A673 (cell line): ENCODE measurements at regions not wholly inside any gene's neighbourhood (a gene's known extent, or its start where the extent isn't known, plus 50 kb on each side); places are given as distances from the start of the nearest gene placed in this dataset.

Experiments used
- BruUV-seq: library from RNA; stranded (reverse); fragments of 400-500 nt; replicated peaks from 2 replicates; lab custom pipeline; 2021; lab: Mats Ljungman, UMichigan
- CTCF ChIA-PET: fragments of 300-600 bp; sonication (Branson Sonifier 250); formaldehyde crosslinking; loops from one replicate; lab custom pipeline; 2022; ENCODE audit warnings: antibody characterized with exemption; lab: Charles Lee
- POLR2A ChIA-PET: fragments of 300-600 bp; sonication (Branson Sonifier 250); formaldehyde crosslinking; loops from one replicate; lab custom pipeline; 2022; ENCODE audit warnings: antibody characterized with exemption; ENCODE audit not compliant: low non-redundant PET; lab: Charles Lee
- DNase-seq: peaks from one replicate; pipeline ENCODE4 v3.0.0-alpha.2; 2015; ENCODE audit warnings: low spot score
- H3K27ac ChIP-seq: fragments of 200-600 bp; sonication (generic); 2 replicates; pipeline ENCODE4 v1.5.1; 2016; ENCODE audit warnings: mixed run types, low read depth, mild to moderate bottlenecking, mixed read lengths, antibody characterized with exemption, low read length; ENCODE audit not compliant: poor library complexity, severe bottlenecking
- H3K27me3 ChIP-seq: fragments of 200-600 bp; sonication (generic); replicated peaks from 2 replicates; pipeline ENCODE4 v1.6.1; 2017; ENCODE audit warnings: mixed run types, low read depth, mild to moderate bottlenecking, mixed read lengths, antibody characterized with exemption, low read length; ENCODE audit not compliant: insufficient read depth, poor library complexity
- H3K36me3 ChIP-seq: fragments of 200-600 bp; sonication (generic); 2 replicates; pipeline ENCODE4 v1.6.1; 2016; ENCODE audit warnings: mixed run types, mild to moderate bottlenecking, mixed read lengths, antibody characterized with exemption, low read length; ENCODE audit not compliant: insufficient read depth, poor library complexity, severe bottlenecking
- H3K4me1 ChIP-seq: fragments of 200-600 bp; sonication (generic); 2 replicates; pipeline ENCODE4 v1.6.1; 2017; ENCODE audit warnings: mixed run types, mild to moderate bottlenecking, mixed read lengths, antibody characterized with exemption, low read length; ENCODE audit not compliant: insufficient read depth, poor library complexity, severe bottlenecking
- H3K4me3 ChIP-seq: fragments of 200-600 bp; sonication (generic); 2 replicates; pipeline ENCODE4 v1.5.1; 2016; ENCODE audit warnings: low read depth, mixed run types, mild to moderate bottlenecking, mixed read lengths, low read length; ENCODE audit not compliant: poor library complexity, severe bottlenecking
- H3K9me3 ChIP-seq: fragments of 200-600 bp; sonication (generic); 2 replicates; pipeline ENCODE4 v1.6.1; 2016; ENCODE audit warnings: mixed run types, low read depth, mild to moderate bottlenecking, mixed read lengths, antibody characterized with exemption, low read length; ENCODE audit not compliant: poor library complexity, severe bottlenecking
- EZH2 ChIP-seq: fragments of 200-600 bp; sonication (generic); IDR thresholded peaks from 2 replicates; pipeline ENCODE4 v1.6.1; 2017; ENCODE audit warnings: borderline replicate concordance, low read depth, mild to moderate bottlenecking, mixed read lengths, antibody characterized with exemption, low read length; ENCODE audit not compliant: poor library complexity, severe bottlenecking
- intact Hi-C: fragments of 100-400 bp; cut with micrococcal nuclease; formaldehyde crosslinking; loops from one replicate; pipeline ENCODE4 v1.10.0; 2022; ENCODE audit not compliant: unreplicated experiment
- TF ChIP-seq, protein P1 (sequence below): fragments of 300-800, 200-600 bp; sonication (generic); conservative IDR thresholded peaks from 2 replicates; pipeline ENCODE4 v1.5.1; 2017; ENCODE audit warnings: low read depth, mild to moderate bottlenecking, antibody characterized with exemption, low read length, moderate library complexity, mixed read lengths

DNA sequence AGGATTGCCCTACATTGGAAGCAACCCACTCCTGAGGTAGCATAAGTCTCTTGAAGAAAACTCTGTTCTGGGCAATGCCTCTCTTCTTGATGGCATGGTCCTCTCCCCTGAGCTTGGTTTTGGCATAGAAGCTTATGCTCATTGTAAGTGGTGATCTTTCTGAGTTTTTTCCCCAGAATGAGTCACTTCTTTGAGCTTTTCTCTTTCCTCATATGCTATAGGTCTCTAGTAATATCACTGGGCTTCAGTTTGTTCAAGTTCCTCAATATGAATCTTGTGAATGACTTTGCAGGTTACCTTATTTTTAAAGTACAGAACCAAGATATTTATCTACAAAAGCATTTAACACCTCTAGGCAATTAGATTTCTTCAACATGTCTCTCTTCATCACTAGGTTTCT lies 76.5 kb upstream of the ATG10 start:
- H3K36me3 ChIP-seq = no peaks in the 10 kb centered on the region
- H3K9me3 ChIP-seq = no peaks in the 10 kb centered on the region
- intact Hi-C loops = no loop called here
- ChIA-PET POLR2A (no interaction called here), CTCF (no interaction called here)
- TF ChIP-seq, protein P1, sequence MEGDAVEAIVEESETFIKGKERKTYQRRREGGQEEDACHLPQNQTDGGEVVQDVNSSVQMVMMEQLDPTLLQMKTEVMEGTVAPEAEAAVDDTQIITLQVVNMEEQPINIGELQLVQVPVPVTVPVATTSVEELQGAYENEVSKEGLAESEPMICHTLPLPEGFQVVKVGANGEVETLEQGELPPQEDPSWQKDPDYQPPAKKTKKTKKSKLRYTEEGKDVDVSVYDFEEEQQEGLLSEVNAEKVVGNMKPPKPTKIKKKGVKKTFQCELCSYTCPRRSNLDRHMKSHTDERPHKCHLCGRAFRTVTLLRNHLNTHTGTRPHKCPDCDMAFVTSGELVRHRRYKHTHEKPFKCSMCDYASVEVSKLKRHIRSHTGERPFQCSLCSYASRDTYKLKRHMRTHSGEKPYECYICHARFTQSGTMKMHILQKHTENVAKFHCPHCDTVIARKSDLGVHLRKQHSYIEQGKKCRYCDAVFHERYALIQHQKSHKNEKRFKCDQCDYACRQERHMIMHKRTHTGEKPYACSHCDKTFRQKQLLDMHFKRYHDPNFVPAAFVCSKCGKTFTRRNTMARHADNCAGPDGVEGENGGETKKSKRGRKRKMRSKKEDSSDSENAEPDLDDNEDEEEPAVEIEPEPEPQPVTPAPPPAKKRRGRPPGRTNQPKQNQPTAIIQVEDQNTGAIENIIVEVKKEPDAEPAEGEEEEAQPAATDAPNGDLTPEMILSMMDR = no peak
- TF ChIP-seq EZH2 = no peak
- DNase-seq = no peak
- no peak overlapping the region for H3K4me3 ChIP-seq
- H3K27ac ChIP-seq = no peak overlapping the region
- H3K4me1 ChIP-seq = no peaks in the 10 kb centered on the region
- no TSS peak for BruUV-seq
- no peaks in the 10 kb centered on the region for H3K27me3 ChIP-seq

DNA sequence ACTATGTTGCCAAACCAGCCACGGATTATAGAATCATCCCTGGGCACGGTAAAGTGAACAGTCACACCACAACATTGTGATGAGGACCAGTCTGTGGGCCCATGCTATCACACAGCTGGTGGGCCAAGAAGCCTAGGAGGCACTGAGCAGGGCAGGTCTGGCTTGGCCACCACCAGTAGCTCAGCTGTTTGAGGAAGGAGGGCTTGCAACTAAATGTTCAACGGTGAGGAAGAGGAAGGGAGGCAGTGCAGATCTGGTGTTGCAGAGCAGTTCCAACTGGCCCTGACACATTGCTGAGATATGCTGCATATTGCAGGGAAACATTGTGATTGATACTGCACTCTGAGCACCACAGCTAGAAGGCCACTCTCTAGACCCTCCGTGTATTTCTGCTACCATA lies 77.9 kb upstream of the ATG10 start:
- H3K36me3 ChIP-seq = no peaks in the 10 kb centered on the region
- H3K4me3 ChIP-seq = no peak overlapping the region
- BruUV-seq = no TSS peak
- TF ChIP-seq, protein P1 = no peak
- no peak for TF ChIP-seq EZH2
- H3K9me3 ChIP-seq = no peaks in the 10 kb centered on the region
- CTCF ChIA-PET = no interaction called here
- DNase-seq = no peak
- POLR2A ChIA-PET = no interaction called here
- H3K27me3 ChIP-seq = no peaks in the 10 kb centered on the region
- H3K27ac ChIP-seq = no peak overlapping the region
- intact Hi-C loops = no loop called here
- no peaks in the 10 kb centered on the region for H3K4me1 ChIP-seq

DNA sequence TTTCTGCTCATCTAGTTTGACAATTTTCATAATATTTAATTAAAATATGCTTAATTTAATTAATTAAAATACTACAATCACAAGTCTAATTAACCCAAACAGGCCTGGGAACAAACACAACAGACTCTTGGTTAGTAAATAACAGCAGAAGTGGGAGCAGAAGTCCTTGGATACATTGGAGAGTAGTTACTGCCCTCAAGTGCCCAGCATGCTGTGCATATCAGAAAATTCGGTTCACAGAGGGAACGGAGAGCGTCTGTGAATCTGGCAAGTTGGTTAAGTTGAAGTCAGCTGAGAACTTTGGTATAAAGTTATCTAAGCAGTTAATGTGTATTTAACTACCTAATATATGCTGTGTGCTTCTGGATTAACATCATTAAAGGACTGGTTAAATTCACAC lies 87.0 kb upstream of the ATG10 start:
- no peaks in the 10 kb centered on the region for H3K9me3 ChIP-seq
- intact Hi-C loops = no loop called here
- ChIA-PET POLR2A (no interaction called here), CTCF (no interaction called here)
- no peak overlapping the region for H3K27ac ChIP-seq
- no peaks in the 10 kb centered on the region for H3K27me3 ChIP-seq
- no peak overlapping the region for H3K4me3 ChIP-seq
- DNase-seq = no peak
- no peak for TF ChIP-seq EZH2
- TF ChIP-seq, protein P1 = no peak
- no peaks in the 10 kb centered on the region for H3K36me3 ChIP-seq
- no peaks in the 10 kb centered on the region for H3K4me1 ChIP-seq
- no TSS peak for BruUV-seq
